Activated CD4-positive, alpha-beta T cell treated with anti-CD3 and anti-CD28 coated beads, Interleukin-2, amount 50 U/mL, for 48 hours (primary cell): ENCODE measurements at regions not wholly inside any gene's neighbourhood (a gene's known extent, or its start where the extent isn't known, plus 50 kb on each side); places are given as distances from the start of the nearest gene placed in this dataset.

Source experiments
- DNase-seq, 2 experiments: peaks; one replicate each; pipeline ENCODE4 v3.0.0-alpha.2; 2020

- no peak for DNase-seq
These were observed 549.1 kb downstream of the RERGL start for GRCh38 chr12:17540921-17541320.

- DNase-seq, result no peak
These were observed 561.6 kb downstream of the RERGL start for GRCh38 chr12:17528394-17528793.

GRCh38 chr12:17527021-17527420 lies 563.0 kb downstream of the RERGL start:
- DNase-seq, result no peak

- DNase-seq, result no peak
These were observed 578.6 kb downstream of the RERGL start for GRCh38 chr12:17511369-17511768.

GRCh38 chr12:17507336-17507735 lies 582.7 kb downstream of the RERGL start:
- DNase-seq, result no peak

- no peak for DNase-seq
These were observed 586.3 kb downstream of the RERGL start for GRCh38 chr12:17503742-17504141.

- DNase-seq, result no peak
These were observed 600.5 kb downstream of the RERGL start for GRCh38 chr12:17489452-17489851.

GRCh38 chr12:17478908-17479673 lies 610.9 kb downstream of the RERGL start:
- DNase-seq, result no peak

- no peak for DNase-seq
These were observed 619.5 kb downstream of the RERGL start for GRCh38 chr12:17470460-17470859.

GRCh38 chr12:17459214-17459613 lies 630.8 kb downstream of the RERGL start:
- DNase-seq, result no peak

- no peak for DNase-seq
These were observed 633.5 kb downstream of the RERGL start for GRCh38 chr12:17456486-17456885.

- no peak for DNase-seq
These were observed 651.9 kb downstream of the RERGL start for GRCh38 chr12:17438141-17438540.

- DNase-seq, result no peak
These were observed 673.2 kb downstream of the RERGL start for GRCh38 chr12:17416748-17417147.

- no peak for DNase-seq
These were observed 675.4 kb downstream of the RERGL start for GRCh38 chr12:17414596-17414995.

GRCh38 chr12:17411662-17412061 lies 678.3 kb downstream of the RERGL start:
- DNase-seq, result no peak

- DNase-seq, result no peak
These were observed 701.3 kb downstream of the RERGL start for GRCh38 chr12:17388679-17389078.

- no peak for DNase-seq
These were observed 706.7 kb downstream of the RERGL start for GRCh38 chr12:17383321-17383720.

- DNase-seq, result no peak
These were observed 708.8 kb downstream of the RERGL start for GRCh38 chr12:17381211-17381610.

GRCh38 chr12:17372508-17372907 lies 717.5 kb downstream of the RERGL start:
- no peak for DNase-seq

- DNase-seq, result no peak
These were observed 718.3 kb downstream of the RERGL start for GRCh38 chr12:17371491-17372215.

GRCh38 chr12:17370621-17371020 lies 719.4 kb downstream of the RERGL start:
- no peak for DNase-seq

- DNase-seq, result no peak
These were observed 720.4 kb downstream of the RERGL start for GRCh38 chr12:17369556-17369955.

- no peak for DNase-seq
These were observed 728.8 kb downstream of the RERGL start for GRCh38 chr12:17361224-17361623.

- DNase-seq, result no peak
These were observed 731.2 kb downstream of the RERGL start for GRCh38 chr12:17358835-17359234.

- DNase-seq, result no peak
These were observed 732.6 kb downstream of the RERGL start for GRCh38 chr12:17357396-17357795.
